WTC11 (cell line): ENCODE measurements at regions not wholly inside any gene's neighbourhood (a gene's known extent, or its start where the extent isn't known, plus 50 kb on each side); places are given as distances from the start of the nearest gene placed in this dataset.

Experiments used
- ATAC-seq: fragments of 200-7000 bp; cut with Tn5 transposase; 2 replicates; pipeline ENCODE4 v1.10.0; 2021; ENCODE audit warnings: mild to moderate bottlenecking, moderate library complexity
- CTCF ChIA-PET: fragments of 300-600 bp; sonication (Branson Sonifier 250); formaldehyde crosslinking; loops from one replicate; lab custom pipeline; 2021; ENCODE audit warnings: antibody characterized with exemption; lab: Charles Lee
- POLR2A ChIA-PET: fragments of 350-600 bp; sonication (Branson Sonifier 250); formaldehyde crosslinking; loops from one replicate; lab custom pipeline; 2021; ENCODE audit warnings: antibody characterized with exemption; lab: Charles Lee
- DNase-seq: peaks from one replicate; pipeline ENCODE4 v3.0.0; 2021; ENCODE audit warnings: low spot score
- H3K27ac Mint-ChIP-seq: 2 replicates; pipeline ENCODE4 v1.8.0; 2021; ENCODE audit warnings: mixed read lengths
- H3K27me3 Mint-ChIP-seq: 2 replicates; pipeline ENCODE4 v1.8.0; 2021; ENCODE audit warnings: low read depth, mild to moderate bottlenecking, moderate library complexity, mixed read lengths
- H3K36me3 Mint-ChIP-seq: 2 replicates; pipeline ENCODE4 v1.8.0; 2021; ENCODE audit warnings: mixed read lengths
- H3K4me1 Mint-ChIP-seq: 2 replicates; pipeline ENCODE4 v1.8.0; 2022; ENCODE audit warnings: mixed read lengths
- H3K4me3 Mint-ChIP-seq: 2 replicates; pipeline ENCODE4 v1.8.0; 2021; ENCODE audit warnings: mild to moderate bottlenecking, moderate library complexity, mixed read lengths
- H3K9me3 Mint-ChIP-seq: 2 replicates; pipeline ENCODE4 v1.8.0; 2021; ENCODE audit warnings: mixed read lengths
- CREB1 ChIP-seq: sonication (generic); formaldehyde crosslinking; IDR thresholded peaks from 2 replicates; pipeline ENCODE4 v1.8.0; 2023; ENCODE audit warnings: mild to moderate bottlenecking, missing genetic modification reagents
- GTF2I ChIP-seq: fragments of 250-450 bp; sonication (Bioruptor Pico); conservative IDR thresholded peaks from 2 replicates; pipeline ENCODE4 v1.4.0; 2021; ENCODE audit warnings: mild to moderate bottlenecking
- NFYB ChIP-seq: sonication (generic); formaldehyde crosslinking; conservative IDR thresholded peaks from 2 replicates; pipeline ENCODE4 v1.8.0; 2022; ENCODE audit warnings: low read depth, missing genetic modification reagents
- SMAD3 ChIP-seq: sonication (generic); formaldehyde crosslinking; IDR thresholded peaks from 2 replicates; pipeline ENCODE4 v1.8.0; 2022; ENCODE audit warnings: missing genetic modification reagents, mild to moderate bottlenecking, borderline replicate concordance
- TCF7 ChIP-seq: sonication (generic); formaldehyde crosslinking; IDR thresholded peaks from 2 replicates; pipeline ENCODE4 v1.8.0; 2022; ENCODE audit warnings: mild to moderate bottlenecking, low read depth, missing genetic modification reagents, moderate library complexity
- TP53 ChIP-seq: sonication (generic); formaldehyde crosslinking; IDR thresholded peaks from 2 replicates; pipeline ENCODE4 v1.8.1; 2023; ENCODE audit warnings: mild to moderate bottlenecking, missing genetic modification reagents
- TF ChIP-seq, protein P1 (sequence below): sonication (generic); formaldehyde crosslinking; IDR thresholded peaks from 2 replicates; pipeline ENCODE4 v1.8.0; 2022; ENCODE audit warnings: missing genetic modification reagents
- TF ChIP-seq, protein P2 (sequence below): fragments of 250-450 bp; sonication (Bioruptor Pico); IDR thresholded peaks from 2 replicates; pipeline ENCODE4 v1.9.0; 2021; ENCODE audit warnings: mild to moderate bottlenecking
- TF ChIP-seq, protein P3 (sequence below): sonication (generic); formaldehyde crosslinking; IDR thresholded peaks from 2 replicates; pipeline ENCODE4 v1.8.1; 2022; ENCODE audit warnings: missing genetic modification reagents, borderline replicate concordance
- TF ChIP-seq, protein P4 (sequence below): sonication (generic); formaldehyde crosslinking; IDR thresholded peaks from 2 replicates; pipeline ENCODE4 v1.8.0; 2022; ENCODE audit warnings: mild to moderate bottlenecking, missing genetic modification reagents
- TF ChIP-seq, protein P5 (sequence below): sonication (generic); formaldehyde crosslinking; IDR thresholded peaks from 2 replicates; pipeline ENCODE4 v1.8.0; 2022; ENCODE audit warnings: mild to moderate bottlenecking, missing genetic modification reagents
- TF ChIP-seq, protein P6 (sequence below): sonication (generic); formaldehyde crosslinking; IDR thresholded peaks from 2 replicates; pipeline ENCODE4 v1.8.1; 2023; ENCODE audit warnings: mild to moderate bottlenecking, missing genetic modification reagents
- TF ChIP-seq, protein P7 (sequence below): sonication (generic); formaldehyde crosslinking; IDR thresholded peaks from 2 replicates; pipeline ENCODE4 v1.8.0; 2022; ENCODE audit warnings: mild to moderate bottlenecking, missing genetic modification reagents
- TF ChIP-seq, protein P8 (sequence below): sonication (generic); formaldehyde crosslinking; IDR thresholded peaks from 2 replicates; pipeline ENCODE4 v1.8.1; 2022; ENCODE audit warnings: low read depth, missing genetic modification reagents, borderline replicate concordance
- TF ChIP-seq, protein P9 (sequence below): sonication (generic); formaldehyde crosslinking; IDR thresholded peaks from 2 replicates; pipeline ENCODE4 v1.8.0; 2023; ENCODE audit warnings: mild to moderate bottlenecking, missing genetic modification reagents
- TF ChIP-seq, protein P10 (sequence below): sonication (generic); formaldehyde crosslinking; conservative IDR thresholded peaks from 2 replicates; pipeline ENCODE4 v1.8.1; 2022; ENCODE audit warnings: mild to moderate bottlenecking, missing genetic modification reagents

DNA sequence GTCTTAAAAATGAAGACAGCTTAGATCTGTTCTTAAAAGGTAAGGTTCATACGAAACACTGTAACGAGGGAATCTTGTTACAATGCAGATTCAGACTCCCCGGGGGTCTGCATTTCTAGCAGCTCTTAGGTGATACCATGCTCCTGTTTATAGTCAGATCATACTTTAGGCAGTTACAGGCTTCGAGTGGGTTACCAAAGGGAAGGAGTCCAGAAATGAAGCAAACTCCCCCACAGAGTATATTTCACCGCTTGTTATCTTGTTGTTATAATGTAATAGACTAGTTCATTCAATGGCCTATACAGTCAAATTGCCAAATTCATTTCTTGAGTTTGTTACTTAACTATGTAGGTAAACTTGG is 601.1 kb downstream of the USP25 start (continued):
- TF ChIP-seq, protein P1, sequence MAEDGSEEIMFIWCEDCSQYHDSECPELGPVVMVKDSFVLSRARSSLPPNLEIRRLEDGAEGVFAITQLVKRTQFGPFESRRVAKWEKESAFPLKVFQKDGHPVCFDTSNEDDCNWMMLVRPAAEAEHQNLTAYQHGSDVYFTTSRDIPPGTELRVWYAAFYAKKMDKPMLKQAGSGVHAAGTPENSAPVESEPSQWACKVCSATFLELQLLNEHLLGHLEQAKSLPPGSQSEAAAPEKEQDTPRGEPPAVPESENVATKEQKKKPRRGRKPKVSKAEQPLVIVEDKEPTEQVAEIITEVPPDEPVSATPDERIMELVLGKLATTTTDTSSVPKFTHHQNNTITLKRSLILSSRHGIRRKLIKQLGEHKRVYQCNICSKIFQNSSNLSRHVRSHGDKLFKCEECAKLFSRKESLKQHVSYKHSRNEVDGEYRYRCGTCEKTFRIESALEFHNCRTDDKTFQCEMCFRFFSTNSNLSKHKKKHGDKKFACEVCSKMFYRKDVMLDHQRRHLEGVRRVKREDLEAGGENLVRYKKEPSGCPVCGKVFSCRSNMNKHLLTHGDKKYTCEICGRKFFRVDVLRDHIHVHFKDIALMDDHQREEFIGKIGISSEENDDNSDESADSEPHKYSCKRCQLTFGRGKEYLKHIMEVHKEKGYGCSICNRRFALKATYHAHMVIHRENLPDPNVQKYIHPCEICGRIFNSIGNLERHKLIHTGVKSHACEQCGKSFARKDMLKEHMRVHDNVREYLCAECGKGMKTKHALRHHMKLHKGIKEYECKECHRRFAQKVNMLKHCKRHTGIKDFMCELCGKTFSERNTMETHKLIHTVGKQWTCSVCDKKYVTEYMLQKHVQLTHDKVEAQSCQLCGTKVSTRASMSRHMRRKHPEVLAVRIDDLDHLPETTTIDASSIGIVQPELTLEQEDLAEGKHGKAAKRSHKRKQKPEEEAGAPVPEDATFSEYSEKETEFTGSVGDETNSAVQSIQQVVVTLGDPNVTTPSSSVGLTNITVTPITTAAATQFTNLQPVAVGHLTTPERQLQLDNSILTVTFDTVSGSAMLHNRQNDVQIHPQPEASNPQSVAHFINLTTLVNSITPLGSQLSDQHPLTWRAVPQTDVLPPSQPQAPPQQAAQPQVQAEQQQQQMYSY (CRISPR knock-in tag) = no peak
- TF ChIP-seq, protein P2, sequence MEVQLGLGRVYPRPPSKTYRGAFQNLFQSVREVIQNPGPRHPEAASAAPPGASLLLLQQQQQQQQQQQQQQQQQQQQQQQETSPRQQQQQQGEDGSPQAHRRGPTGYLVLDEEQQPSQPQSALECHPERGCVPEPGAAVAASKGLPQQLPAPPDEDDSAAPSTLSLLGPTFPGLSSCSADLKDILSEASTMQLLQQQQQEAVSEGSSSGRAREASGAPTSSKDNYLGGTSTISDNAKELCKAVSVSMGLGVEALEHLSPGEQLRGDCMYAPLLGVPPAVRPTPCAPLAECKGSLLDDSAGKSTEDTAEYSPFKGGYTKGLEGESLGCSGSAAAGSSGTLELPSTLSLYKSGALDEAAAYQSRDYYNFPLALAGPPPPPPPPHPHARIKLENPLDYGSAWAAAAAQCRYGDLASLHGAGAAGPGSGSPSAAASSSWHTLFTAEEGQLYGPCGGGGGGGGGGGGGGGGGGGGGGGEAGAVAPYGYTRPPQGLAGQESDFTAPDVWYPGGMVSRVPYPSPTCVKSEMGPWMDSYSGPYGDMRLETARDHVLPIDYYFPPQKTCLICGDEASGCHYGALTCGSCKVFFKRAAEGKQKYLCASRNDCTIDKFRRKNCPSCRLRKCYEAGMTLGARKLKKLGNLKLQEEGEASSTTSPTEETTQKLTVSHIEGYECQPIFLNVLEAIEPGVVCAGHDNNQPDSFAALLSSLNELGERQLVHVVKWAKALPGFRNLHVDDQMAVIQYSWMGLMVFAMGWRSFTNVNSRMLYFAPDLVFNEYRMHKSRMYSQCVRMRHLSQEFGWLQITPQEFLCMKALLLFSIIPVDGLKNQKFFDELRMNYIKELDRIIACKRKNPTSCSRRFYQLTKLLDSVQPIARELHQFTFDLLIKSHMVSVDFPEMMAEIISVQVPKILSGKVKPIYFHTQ (CRISPR knock-in tag) = no peak

DNA sequence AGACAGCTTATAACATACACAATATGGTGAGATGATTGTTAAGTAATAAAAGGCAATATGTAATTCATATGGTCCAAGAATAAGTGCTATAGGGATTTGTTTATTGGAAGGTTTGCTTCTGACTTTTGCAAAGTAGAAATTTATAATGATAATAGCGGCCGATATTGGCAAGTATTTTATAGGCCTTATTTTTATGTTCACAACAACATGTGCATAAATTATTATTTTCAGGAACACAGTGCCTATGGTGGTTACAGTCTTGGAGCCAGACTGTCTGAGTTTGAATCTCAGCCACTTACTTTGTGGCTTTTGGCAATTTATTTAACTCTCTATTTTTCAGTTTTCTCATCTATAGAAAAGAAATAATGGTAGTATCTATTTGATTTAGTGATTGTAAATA is 607.5 kb downstream of the USP25 start:
- no peaks in the 10 kb centered on the region for H3K36me3 Mint-ChIP-seq
- H3K4me3 Mint-ChIP-seq = no peak overlapping the region
- ChIA-PET POLR2A (no interaction called here), CTCF (no interaction called here)
- ATAC-seq (no peak), DNase-seq (no peak)
- H3K4me1 Mint-ChIP-seq = peaks cover 3% of the 10 kb centered on the region; the same call in 1 of the 2 replicates
- H3K27me3 Mint-ChIP-seq = no peaks in the 10 kb centered on the region
- peaks cover 4% of the 10 kb centered on the region; the same call in 1 of the 2 replicates for H3K9me3 Mint-ChIP-seq
- TF ChIP-seq, protein P3, sequence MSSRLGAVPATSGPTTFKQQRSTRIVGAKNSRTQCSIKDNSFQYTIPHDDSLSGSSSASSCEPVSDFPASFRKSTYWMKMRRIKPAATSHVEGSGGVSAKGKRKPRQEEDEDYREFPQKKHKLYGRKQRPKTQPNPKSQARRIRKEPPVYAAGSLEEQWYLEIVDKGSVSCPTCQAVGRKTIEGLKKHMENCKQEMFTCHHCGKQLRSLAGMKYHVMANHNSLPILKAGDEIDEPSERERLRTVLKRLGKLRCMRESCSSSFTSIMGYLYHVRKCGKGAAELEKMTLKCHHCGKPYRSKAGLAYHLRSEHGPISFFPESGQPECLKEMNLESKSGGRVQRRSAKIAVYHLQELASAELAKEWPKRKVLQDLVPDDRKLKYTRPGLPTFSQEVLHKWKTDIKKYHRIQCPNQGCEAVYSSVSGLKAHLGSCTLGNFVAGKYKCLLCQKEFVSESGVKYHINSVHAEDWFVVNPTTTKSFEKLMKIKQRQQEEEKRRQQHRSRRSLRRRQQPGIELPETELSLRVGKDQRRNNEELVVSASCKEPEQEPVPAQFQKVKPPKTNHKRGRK = no peak
- TF ChIP-seq, protein P4, sequence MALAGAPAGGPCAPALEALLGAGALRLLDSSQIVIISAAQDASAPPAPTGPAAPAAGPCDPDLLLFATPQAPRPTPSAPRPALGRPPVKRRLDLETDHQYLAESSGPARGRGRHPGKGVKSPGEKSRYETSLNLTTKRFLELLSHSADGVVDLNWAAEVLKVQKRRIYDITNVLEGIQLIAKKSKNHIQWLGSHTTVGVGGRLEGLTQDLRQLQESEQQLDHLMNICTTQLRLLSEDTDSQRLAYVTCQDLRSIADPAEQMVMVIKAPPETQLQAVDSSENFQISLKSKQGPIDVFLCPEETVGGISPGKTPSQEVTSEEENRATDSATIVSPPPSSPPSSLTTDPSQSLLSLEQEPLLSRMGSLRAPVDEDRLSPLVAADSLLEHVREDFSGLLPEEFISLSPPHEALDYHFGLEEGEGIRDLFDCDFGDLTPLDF (CRISPR knock-in tag) = no peak
- TF ChIP-seq GTF2I (no peak), CREB1 (no peak), TCF7 (CRISPR knock-in tag) (no peak), NFYB (CRISPR knock-in tag) (no peak), SMAD3 (no peak), TP53 (no peak)
- TF ChIP-seq, protein P5, sequence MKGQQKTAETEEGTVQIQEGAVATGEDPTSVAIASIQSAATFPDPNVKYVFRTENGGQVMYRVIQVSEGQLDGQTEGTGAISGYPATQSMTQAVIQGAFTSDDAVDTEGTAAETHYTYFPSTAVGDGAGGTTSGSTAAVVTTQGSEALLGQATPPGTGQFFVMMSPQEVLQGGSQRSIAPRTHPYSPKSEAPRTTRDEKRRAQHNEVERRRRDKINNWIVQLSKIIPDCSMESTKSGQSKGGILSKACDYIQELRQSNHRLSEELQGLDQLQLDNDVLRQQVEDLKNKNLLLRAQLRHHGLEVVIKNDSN (CRISPR knock-in tag) = no peak
- TF ChIP-seq, protein P6, sequence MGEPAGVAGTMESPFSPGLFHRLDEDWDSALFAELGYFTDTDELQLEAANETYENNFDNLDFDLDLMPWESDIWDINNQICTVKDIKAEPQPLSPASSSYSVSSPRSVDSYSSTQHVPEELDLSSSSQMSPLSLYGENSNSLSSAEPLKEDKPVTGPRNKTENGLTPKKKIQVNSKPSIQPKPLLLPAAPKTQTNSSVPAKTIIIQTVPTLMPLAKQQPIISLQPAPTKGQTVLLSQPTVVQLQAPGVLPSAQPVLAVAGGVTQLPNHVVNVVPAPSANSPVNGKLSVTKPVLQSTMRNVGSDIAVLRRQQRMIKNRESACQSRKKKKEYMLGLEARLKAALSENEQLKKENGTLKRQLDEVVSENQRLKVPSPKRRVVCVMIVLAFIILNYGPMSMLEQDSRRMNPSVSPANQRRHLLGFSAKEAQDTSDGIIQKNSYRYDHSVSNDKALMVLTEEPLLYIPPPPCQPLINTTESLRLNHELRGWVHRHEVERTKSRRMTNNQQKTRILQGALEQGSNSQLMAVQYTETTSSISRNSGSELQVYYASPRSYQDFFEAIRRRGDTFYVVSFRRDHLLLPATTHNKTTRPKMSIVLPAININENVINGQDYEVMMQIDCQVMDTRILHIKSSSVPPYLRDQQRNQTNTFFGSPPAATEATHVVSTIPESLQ (CRISPR knock-in tag) = no peak
- TF ChIP-seq, protein P7, sequence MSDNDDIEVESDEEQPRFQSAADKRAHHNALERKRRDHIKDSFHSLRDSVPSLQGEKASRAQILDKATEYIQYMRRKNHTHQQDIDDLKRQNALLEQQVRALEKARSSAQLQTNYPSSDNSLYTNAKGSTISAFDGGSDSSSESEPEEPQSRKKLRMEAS (CRISPR knock-in tag) = no peak
- TF ChIP-seq, protein P8, sequence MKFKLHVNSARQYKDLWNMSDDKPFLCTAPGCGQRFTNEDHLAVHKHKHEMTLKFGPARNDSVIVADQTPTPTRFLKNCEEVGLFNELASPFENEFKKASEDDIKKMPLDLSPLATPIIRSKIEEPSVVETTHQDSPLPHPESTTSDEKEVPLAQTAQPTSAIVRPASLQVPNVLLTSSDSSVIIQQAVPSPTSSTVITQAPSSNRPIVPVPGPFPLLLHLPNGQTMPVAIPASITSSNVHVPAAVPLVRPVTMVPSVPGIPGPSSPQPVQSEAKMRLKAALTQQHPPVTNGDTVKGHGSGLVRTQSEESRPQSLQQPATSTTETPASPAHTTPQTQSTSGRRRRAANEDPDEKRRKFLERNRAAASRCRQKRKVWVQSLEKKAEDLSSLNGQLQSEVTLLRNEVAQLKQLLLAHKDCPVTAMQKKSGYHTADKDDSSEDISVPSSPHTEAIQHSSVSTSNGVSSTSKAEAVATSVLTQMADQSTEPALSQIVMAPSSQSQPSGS (CRISPR knock-in tag) = no peak
- TF ChIP-seq, protein P9, sequence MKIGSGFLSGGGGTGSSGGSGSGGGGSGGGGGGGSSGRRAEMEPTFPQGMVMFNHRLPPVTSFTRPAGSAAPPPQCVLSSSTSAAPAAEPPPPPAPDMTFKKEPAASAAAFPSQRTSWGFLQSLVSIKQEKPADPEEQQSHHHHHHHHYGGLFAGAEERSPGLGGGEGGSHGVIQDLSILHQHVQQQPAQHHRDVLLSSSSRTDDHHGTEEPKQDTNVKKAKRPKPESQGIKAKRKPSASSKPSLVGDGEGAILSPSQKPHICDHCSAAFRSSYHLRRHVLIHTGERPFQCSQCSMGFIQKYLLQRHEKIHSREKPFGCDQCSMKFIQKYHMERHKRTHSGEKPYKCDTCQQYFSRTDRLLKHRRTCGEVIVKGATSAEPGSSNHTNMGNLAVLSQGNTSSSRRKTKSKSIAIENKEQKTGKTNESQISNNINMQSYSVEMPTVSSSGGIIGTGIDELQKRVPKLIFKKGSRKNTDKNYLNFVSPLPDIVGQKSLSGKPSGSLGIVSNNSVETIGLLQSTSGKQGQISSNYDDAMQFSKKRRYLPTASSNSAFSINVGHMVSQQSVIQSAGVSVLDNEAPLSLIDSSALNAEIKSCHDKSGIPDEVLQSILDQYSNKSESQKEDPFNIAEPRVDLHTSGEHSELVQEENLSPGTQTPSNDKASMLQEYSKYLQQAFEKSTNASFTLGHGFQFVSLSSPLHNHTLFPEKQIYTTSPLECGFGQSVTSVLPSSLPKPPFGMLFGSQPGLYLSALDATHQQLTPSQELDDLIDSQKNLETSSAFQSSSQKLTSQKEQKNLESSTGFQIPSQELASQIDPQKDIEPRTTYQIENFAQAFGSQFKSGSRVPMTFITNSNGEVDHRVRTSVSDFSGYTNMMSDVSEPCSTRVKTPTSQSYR = no peak
- TF ChIP-seq, protein P10, sequence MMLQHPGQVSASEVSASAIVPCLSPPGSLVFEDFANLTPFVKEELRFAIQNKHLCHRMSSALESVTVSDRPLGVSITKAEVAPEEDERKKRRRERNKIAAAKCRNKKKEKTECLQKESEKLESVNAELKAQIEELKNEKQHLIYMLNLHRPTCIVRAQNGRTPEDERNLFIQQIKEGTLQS (CRISPR knock-in tag) = no peak
- no peak overlapping the region for H3K27ac Mint-ChIP-seq
